ENCODE measurements at regions not wholly inside any gene's neighbourhood (a gene's known extent, or its start where the extent isn't known, plus 50 kb on each side); places are given as distances from the start of the nearest gene placed in this dataset.
A peak's percentile ranks its signal among the peaks of the same experiment; 100 is the strongest.

GRCh38 chr14:83988275-83988674 is 1541.7 kb upstream of the FLRT2 start:
- DNase-seq = no peak

GRCh38 chr14:83991666-83992065 is 1538.3 kb upstream of the FLRT2 start:
- DNase-seq = no peak

- no peak for DNase-seq
These were observed 1537.1 kb upstream of the FLRT2 start for GRCh38 chr14:83992857-83993256.

- no peak for DNase-seq
These were observed 1536.4 kb upstream of the FLRT2 start for GRCh38 chr14:83993545-83993944.

- no peak for DNase-seq
These were observed 1535.9 kb upstream of the FLRT2 start for GRCh38 chr14:83994020-83994419.

DNA sequence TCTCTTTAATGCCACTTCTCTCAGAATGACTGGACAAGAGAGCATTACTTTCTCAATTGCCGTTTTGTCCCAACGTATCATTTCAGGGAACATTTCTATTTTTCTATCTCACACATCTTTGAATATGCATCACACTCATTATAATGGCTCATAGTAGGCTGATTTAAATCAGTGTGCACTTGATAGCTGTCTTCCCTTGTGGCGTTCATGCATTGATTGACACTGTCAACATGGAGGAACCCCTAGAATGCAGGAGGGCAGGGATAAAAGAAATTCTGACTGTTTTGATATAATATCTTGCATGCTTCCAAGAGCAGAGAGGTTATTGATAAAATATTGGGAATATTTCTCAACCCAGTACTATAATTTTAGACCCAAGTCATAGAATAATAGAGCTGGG is 1528.9 kb upstream of the FLRT2 start:
- no peak for DNase-seq

GRCh38 chr14:84003346-84003745 is 1526.6 kb upstream of the FLRT2 start:
- no peak for DNase-seq

DNA sequence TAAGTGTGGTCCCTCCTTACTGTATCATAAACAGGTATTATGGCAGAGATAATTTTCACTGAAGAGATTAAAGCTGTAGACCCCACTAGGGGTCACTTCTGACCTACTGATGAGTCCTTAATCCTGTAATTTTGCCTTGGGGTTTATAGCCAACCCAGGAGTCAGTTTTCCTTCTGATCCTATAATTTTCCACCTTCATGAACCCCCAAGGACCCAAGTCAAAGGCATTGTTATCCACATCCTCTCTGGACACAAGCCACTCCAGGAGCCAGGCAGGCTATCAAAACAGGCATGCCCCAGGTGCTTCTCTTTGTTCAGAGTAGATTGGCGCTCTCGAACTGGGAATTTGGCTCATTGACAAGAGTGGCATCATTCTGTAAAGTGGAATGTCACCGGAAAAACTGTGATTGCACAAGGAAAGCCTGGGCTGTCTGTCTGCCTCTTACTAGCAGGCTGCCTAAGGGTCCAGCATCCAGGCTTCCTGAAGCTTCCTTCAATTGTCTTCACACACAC is 1523.2 kb upstream of the FLRT2 start:
- DNase-seq = peak in 1 of 2 experiments; percentile 10

DNA sequence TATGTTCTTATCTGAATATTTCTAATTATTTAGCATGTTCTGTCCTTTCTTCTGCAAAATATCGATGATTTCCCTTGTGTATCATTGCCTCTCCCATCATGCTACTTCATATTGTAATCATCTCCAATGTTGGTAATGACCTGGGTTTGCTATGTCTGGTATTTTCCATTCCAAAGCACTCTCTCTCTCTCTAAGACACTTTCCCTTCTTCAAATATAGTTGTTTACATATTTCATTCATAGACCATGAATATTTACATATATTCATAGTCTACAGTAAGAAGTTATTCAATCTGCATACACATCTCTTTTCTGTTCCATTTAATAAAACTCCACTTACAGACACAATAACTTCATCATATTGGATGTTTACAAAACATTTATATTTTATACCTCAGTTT is 1516.5 kb upstream of the FLRT2 start:
- no peak for DNase-seq

GRCh38 chr14:84017495-84017894 is 1512.4 kb upstream of the FLRT2 start:
- DNase-seq = no peak

GRCh38 chr14:84021433-84021832 is 1508.5 kb upstream of the FLRT2 start:
- no peak for DNase-seq

GRCh38 chr14:84024231-84024820 is 1505.6 kb upstream of the FLRT2 start:
- DNase-seq = no peak

DNA sequence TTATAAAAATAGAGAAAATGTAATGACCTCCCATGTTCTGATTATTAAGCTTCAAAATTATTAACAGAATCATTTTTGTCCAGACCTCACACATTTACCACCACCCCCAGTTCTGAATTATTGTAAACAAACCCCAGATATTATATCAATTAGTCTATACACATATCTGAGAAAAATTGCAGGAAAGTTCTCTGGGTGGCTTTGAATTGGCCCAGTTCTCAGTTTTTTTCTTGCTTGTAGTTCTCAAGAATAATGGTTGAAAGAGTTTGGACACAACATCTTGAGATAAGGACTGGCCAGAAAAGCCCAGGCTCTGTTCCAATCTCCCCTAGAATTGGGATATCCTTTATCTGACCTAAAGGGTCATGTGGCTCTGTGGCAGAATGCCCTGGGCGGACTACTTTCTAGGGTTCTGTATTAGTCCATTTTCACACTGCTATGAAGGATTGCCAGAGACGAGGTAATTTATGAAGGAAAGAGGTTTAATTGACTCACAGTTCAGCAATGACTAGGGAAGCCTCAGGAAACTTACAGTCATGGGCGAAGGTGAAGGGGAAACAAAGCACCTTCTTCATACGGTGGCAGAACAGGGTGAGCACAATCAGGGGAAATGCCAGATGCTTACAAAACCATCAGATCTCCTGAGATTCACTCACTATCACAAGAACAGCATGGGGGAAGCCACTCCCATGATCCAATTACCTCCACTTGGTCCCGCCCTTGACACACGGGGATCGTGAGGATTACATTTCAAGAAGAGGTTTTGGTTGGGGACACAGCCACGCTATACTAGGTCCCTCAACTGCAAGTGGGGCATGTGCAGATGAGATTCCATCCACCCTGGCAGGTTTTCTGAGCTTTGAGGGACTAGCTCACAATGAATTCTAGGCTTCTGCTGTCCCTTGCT is 1504.6 kb upstream of the FLRT2 start:
- DNase-seq = no peak

- DNase-seq = no peak
These were observed 1502.6 kb upstream of the FLRT2 start for GRCh38 chr14:84027351-84027750.

- no peak for DNase-seq
These were observed 1501.8 kb upstream of the FLRT2 start for GRCh38 chr14:84028080-84028604.

DNA sequence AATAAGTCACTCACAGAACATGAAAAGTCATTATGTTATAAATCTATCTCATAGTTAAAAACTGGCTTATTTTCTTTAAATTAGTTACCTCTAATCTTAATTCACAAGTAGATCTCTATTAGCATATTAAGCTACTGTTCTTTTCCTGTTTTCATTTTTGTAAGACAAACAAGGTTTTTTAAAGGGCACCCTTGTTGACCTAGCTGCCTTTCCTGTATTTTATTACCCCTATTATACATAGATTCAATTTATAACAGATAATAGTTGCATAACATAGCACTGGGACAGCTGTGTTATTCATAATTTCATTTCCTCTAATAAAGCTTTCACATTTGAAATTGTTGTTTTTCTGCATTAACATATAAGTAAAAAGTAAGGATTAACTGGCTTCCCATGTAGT is 1500.7 kb upstream of the FLRT2 start:
- DNase-seq = no peak

DNA sequence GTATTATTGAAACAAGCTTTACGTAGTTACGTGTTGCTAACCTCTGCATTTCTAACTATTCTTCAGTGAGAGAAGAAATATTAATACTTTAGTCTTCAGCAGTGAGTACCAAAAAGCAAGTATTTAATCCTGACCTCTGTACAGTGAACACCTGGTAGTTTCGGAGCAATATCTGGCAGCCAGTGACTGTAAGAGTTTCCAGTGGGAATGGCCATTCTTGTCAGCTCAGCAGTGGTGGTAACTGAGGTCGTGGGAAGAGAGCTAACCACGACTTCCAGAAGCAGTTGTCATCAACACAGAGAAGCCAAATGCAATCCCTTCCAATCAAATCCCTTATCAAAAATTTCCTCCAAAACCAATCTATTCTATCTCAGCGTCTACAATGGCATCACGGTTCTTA is 1500.2 kb upstream of the FLRT2 start:
- no peak for DNase-seq

DNA sequence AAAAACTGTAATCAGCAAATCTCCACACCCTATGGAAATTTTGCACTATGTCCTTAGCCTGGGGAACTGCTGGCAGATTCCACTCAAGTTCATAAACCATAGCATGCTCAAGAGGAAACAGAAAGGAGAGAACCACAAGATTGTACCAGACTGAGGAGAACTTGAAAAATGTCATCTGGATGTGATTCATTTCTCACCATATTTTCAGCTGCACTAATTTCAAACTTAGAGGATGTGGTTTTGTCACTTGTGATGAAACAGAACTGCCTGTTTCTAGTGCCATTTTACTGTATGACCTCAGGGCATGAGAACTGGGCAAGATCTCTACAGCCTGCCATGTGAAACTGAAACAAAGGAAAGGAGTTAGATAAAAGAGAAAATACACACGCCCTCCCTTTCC is 1493.1 kb upstream of the FLRT2 start:
- peak; percentile 25 to 85 for DNase-seq

- DNase-seq = no peak
These were observed 1492.4 kb upstream of the FLRT2 start for GRCh38 chr14:84037593-84037992.

GRCh38 chr14:84040101-84040500 is 1489.8 kb upstream of the FLRT2 start:
- DNase-seq = no peak

GRCh38 chr14:84041421-84041820 is 1488.5 kb upstream of the FLRT2 start:
- DNase-seq = no peak

GRCh38 chr14:84042992-84043391 is 1487.0 kb upstream of the FLRT2 start:
- no peak for DNase-seq

GRCh38 chr14:84064316-84065125 is 1465.4 kb upstream of the FLRT2 start:
- no peak for DNase-seq

Data from SW 1271 (cell line).